ENCODE measurements at regions not wholly inside any gene's neighbourhood (a gene's known extent, or its start where the extent isn't known, plus 50 kb on each side); places are given as distances from the start of the nearest gene placed in this dataset.

DNA sequence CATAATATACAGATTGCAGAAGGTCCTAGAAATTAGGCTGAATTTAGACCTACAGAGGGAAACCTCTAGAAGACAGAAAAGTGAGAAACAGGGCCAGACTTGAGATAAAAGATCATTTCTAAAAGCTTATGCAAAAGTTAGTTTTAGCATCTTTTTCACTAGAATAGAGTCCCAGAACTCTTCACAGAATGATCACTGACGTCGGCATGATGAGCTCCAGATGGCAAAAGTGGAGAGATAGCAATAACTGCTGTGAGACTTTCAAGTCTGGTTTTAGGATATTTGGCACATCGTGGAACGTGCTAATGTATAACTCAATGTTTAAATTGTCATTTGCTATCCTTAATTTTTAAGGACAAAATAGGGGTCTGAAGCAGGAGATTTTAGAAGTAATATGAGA lies 1050.7 kb upstream of the CELF4 start:
- H3K36me3 ChIP-seq (ENCODE audit: control insufficient read depth in 2 of 2, insufficient read depth in 2 of 2, low read length in 1 of 2), result no peaks in the 10 kb centered on the region
- no TSS peak for BruUV-seq (replicated peaks)
- H3K27me3 ChIP-seq (replicated peaks in 1 of 2; ENCODE audit: control insufficient read depth in 2 of 2, insufficient read depth in 2 of 2, low read length in 1 of 2), result no peaks in the 10 kb centered on the region
- no peak for FAIRE-seq
- ChIA-PET POLR2A (no interaction called here), RAD21 (ENCODE audit: unreplicated experiment) (no interaction called here), CTCF (no interaction called here), SMC1A (ENCODE audit: uncharacterized antibody, unreplicated experiment) (no interaction called here)
- 90% methylated on average over 4 of the region's 4 CpGs for WGBS (ENCODE audit: insufficient coverage, insufficient replicate concordance, low lambda C conversion rate, missing lambda C conversion rate)
- H3K79me2 ChIP-seq (ENCODE audit: control insufficient read depth, insufficient read depth, low read length), result no peaks in the 10 kb centered on the region
- TF ChIP-seq SRF (IDR thresholded peaks at IDR 0.05; ENCODE audit: low read depth in 2 of 2, low read length in 2 of 2) (no peak), NFYB (IDR thresholded peaks at IDR 0.05; ENCODE audit: insufficient read depth, low read depth, low read length) (no peak), ZNF384 (IDR thresholded peaks at IDR 0.05; ENCODE audit: borderline replicate concordance, low read depth, low read length) (no peak), KLF5 (IDR thresholded peaks at IDR 0.05; ENCODE audit: partially characterized antibody) (no peak), BRCA1 (IDR thresholded peaks at IDR 0.05; ENCODE audit: low read depth, low read length) (no peak), NBN (IDR thresholded peaks at IDR 0.05) (no peak), RAD21 (IDR thresholded peaks at IDR 0.05; ENCODE audit: insufficient read depth, low read depth, low read length) (no peak), RFX5 (IDR thresholded peaks at IDR 0.05; ENCODE audit: low read depth, low read length) (no peak)
- no peak overlapping the region for H3K4me3 ChIP-seq
- no peak overlapping the region for H2AFZ ChIP-seq (ENCODE audit: control insufficient read depth, low read depth, low read length)
- intact Hi-C loops (cut with micrococcal nuclease; ENCODE audit: unreplicated experiment), result no loop called here
- H3K27ac ChIP-seq (ENCODE audit: control insufficient read depth, insufficient read depth), result no peak overlapping the region
- in situ Hi-C loops (cut with MboI), result no loop called here
- H3K9me3 ChIP-seq (replicated peaks; ENCODE audit: control insufficient read depth, insufficient read depth, low read length), result peaks cover 3% of the 10 kb centered on the region; the same call in 1 of the 3 replicates
- no peak for DNase-seq (ENCODE audit: low read depth, low spot score)
- H4K20me1 ChIP-seq (ENCODE audit: control insufficient read depth, insufficient read depth), result no peaks in the 10 kb centered on the region
- peaks cover 10% of the 10 kb centered on the region for H3K4me1 ChIP-seq (ENCODE audit: control insufficient read depth, insufficient read depth, low read length)
- H3K9ac ChIP-seq (ENCODE audit: control insufficient read depth, insufficient read depth, low read length), result no peak overlapping the region
- ATAC-seq, result no peak
- no peak overlapping the region for H3K4me2 ChIP-seq (ENCODE audit: control insufficient read depth, insufficient read depth)

DNA sequence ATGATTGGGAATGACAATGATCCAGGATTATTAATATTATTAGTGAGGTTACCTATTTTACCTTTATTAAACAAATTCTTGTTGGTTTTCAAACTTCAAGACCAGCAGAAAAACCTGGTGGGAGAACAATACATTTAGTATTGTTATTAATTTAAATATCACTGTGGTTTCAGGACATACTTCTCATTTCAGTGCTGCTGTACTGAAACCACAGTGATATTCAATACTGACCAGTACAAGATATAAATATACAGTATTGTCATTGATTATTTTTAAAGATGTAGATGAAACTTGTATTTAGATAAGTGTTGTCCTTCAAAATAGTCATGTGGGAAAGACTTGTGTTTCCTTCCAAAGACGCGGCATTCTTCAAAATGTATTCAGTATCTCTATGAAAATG lies 1047.3 kb upstream of the CELF4 start:
- Histone ChIP-seq H3K4me2 (ENCODE audit: control insufficient read depth, insufficient read depth) (no peak overlapping the region; the same call in 1 of the 2 replicates), H3K27ac (ENCODE audit: control insufficient read depth, insufficient read depth) (no peak overlapping the region), H3K79me2 (ENCODE audit: control insufficient read depth, insufficient read depth, low read length) (no peaks in the 10 kb centered on the region), H4K20me1 (ENCODE audit: control insufficient read depth, insufficient read depth) (no peaks in the 10 kb centered on the region), H3K9ac (ENCODE audit: control insufficient read depth, insufficient read depth, low read length) (no peak overlapping the region), H3K9me3 (replicated peaks; ENCODE audit: control insufficient read depth, insufficient read depth, low read length) (peaks cover 6% of the 10 kb centered on the region; the same call in 2 of the 3 replicates), H3K36me3 (ENCODE audit: control insufficient read depth in 2 of 2, insufficient read depth in 2 of 2, low read length in 1 of 2) (no peaks in the 10 kb centered on the region), H3K4me1 (ENCODE audit: control insufficient read depth, insufficient read depth, low read length) (peaks cover 26% of the 10 kb centered on the region), H3K27me3 (replicated peaks in 1 of 2; ENCODE audit: control insufficient read depth in 2 of 2, insufficient read depth in 2 of 2, low read length in 1 of 2) (no peaks in the 10 kb centered on the region), H2AFZ (ENCODE audit: control insufficient read depth, low read depth, low read length) (no peak overlapping the region), H3K4me3 (no peak overlapping the region)
- RAD21 ChIA-PET (ENCODE audit: unreplicated experiment), result interaction anchor here (1.2 kb wide), 1 partner anchor 328 kb away, joined by 4 read pairs; no protein-coding TSS in a partner anchor
- intact Hi-C loops (cut with micrococcal nuclease; ENCODE audit: unreplicated experiment) (loop anchor here (5.0 kb wide), 2 partner anchors 139 to 889 kb away; no protein-coding TSS in a partner anchor), in situ Hi-C loops (cut with MboI) (loop anchor here (5.0 kb wide), 1 partner anchor 329 kb away; no protein-coding TSS in a partner anchor)
- SMC1A ChIA-PET (ENCODE audit: uncharacterized antibody, unreplicated experiment), result no interaction called here
- POLR2A ChIA-PET, result no interaction called here
- 98% methylated on average over 2 of the region's 2 CpGs for WGBS (ENCODE audit: insufficient coverage, insufficient replicate concordance, low lambda C conversion rate, missing lambda C conversion rate)
- ATAC-seq, result peak; percentile 12
- no peak for FAIRE-seq
- CTCF ChIA-PET, result interaction anchor here (1.2 kb wide), 1 partner anchor 21 kb away, joined by 3 read pairs; no protein-coding TSS in a partner anchor
- peak; percentile 60 for TF ChIP-seq NFIC (IDR thresholded peaks at IDR 0.05; ENCODE audit: low read depth, low read length)
- TF ChIP-seq SREBF2 (IDR thresholded peaks at IDR 0.05; ENCODE audit: low read length), result no peak
- TF ChIP-seq RB1 (IDR thresholded peaks at IDR 0.05; ENCODE audit: borderline replicate concordance), result no peak
- TF ChIP-seq JUNB (IDR thresholded peaks at IDR 0.05), result peak; percentile 31; the same call in 1 of the 2 replicates
- no peak for TF ChIP-seq ZZZ3 (IDR thresholded peaks at IDR 0.05; ENCODE audit: control insufficient read depth, insufficient read length, low read depth)
- peak in 1 of 2 experiments; percentile 19; a peak in 1 of 4 replicates for TF ChIP-seq CEBPB (IDR thresholded peaks at IDR 0.05; ENCODE audit: borderline replicate concordance in 1 of 2, low read depth in 2 of 2, low read length in 2 of 2)
- TF ChIP-seq RUNX3 (IDR thresholded peaks at IDR 0.05; ENCODE audit: low read length), result peak; percentile 85
- TF ChIP-seq FOXM1 (IDR thresholded peaks at IDR 0.05; ENCODE audit: low read depth, low read length), result peak; percentile 41; the same call in 1 of the 2 replicates
- TF ChIP-seq MYC (IDR thresholded peaks at IDR 0.05; ENCODE audit: insufficient read depth, insufficient read length, insufficient replicate concordance, low read length, severe bottlenecking), result no peak
- TF ChIP-seq SIN3A (IDR thresholded peaks at IDR 0.05; ENCODE audit: low read depth, low read length), result no peak
- BruUV-seq (replicated peaks), result no TSS peak
- DNase-seq (ENCODE audit: low read depth, low spot score), result no peak

All from GM12878 (cell line).